IPS-18a (cell line): ENCODE measurements at regions not wholly inside any gene's neighbourhood (a gene's known extent, or its start where the extent isn't known, plus 50 kb on each side); places are given as distances from the start of the nearest gene placed in this dataset.

Source experiments
- H3K27ac ChIP-seq: one replicate; pipeline ENCODE4 v1.5.1; 2013; ENCODE audit warnings: low read length
- H3K27me3 ChIP-seq: one replicate; pipeline ENCODE4 v1.6.1; 2013; ENCODE audit warnings: mild to moderate bottlenecking, low read length; ENCODE audit not compliant: control insufficient read depth, insufficient read depth
- H3K36me3 ChIP-seq: one replicate; pipeline ENCODE4 v1.6.1; 2013; ENCODE audit warnings: low read depth, low read length; ENCODE audit not compliant: control insufficient read depth
- H3K4me1 ChIP-seq: one replicate; pipeline ENCODE4 v1.6.1; 2013; ENCODE audit warnings: low read depth, low read length; ENCODE audit not compliant: control insufficient read depth
- H3K4me3 ChIP-seq: one replicate; pipeline ENCODE4 v1.5.1; 2013; ENCODE audit warnings: low read length
- H3K9ac ChIP-seq: one replicate; pipeline ENCODE4 v1.6.1; 2013; ENCODE audit warnings: mild to moderate bottlenecking, low read length, moderate library complexity
- H3K9me3 ChIP-seq: one replicate; pipeline ENCODE4 v1.6.1; 2013; ENCODE audit warnings: low read depth, low read length; ENCODE audit not compliant: control insufficient read depth

GRCh38 chr9:115291841-115292240 is 173.9 kb upstream of the TNC start:
- Histone ChIP-seq H3K9me3 (no peaks in the 10 kb centered on the region), H3K27me3 (no peaks in the 10 kb centered on the region), H3K27ac (no peak overlapping the region), H3K4me3 (no peak overlapping the region), H3K4me1 (peaks cover 8% of the 10 kb centered on the region), H3K9ac (no peak overlapping the region), H3K36me3 (no peaks in the 10 kb centered on the region)

GRCh38 chr9:115292584-115293279 is 174.8 kb upstream of the TNC start:
- H3K4me1 ChIP-seq: peaks cover 14% of the 10 kb centered on the region
- no peak overlapping the region for H3K9ac ChIP-seq
- no peak overlapping the region for H3K27ac ChIP-seq
- no peak overlapping the region for H3K4me3 ChIP-seq
- no peaks in the 10 kb centered on the region for H3K27me3 ChIP-seq
- no peaks in the 10 kb centered on the region for H3K9me3 ChIP-seq
- no peaks in the 10 kb centered on the region for H3K36me3 ChIP-seq

GRCh38 chr9:115295734-115296133 is 177.8 kb upstream of the TNC start:
- H3K27me3 ChIP-seq: no peaks in the 10 kb centered on the region
- peaks cover 14% of the 10 kb centered on the region for H3K4me1 ChIP-seq
- no peaks in the 10 kb centered on the region for H3K36me3 ChIP-seq
- H3K9ac ChIP-seq: no peak overlapping the region
- H3K9me3 ChIP-seq: no peaks in the 10 kb centered on the region
- H3K27ac ChIP-seq: no peak overlapping the region
- H3K4me3 ChIP-seq: no peak overlapping the region

GRCh38 chr9:115296831-115297565 is 179.0 kb upstream of the TNC start:
- Histone ChIP-seq H3K27me3 (no peaks in the 10 kb centered on the region), H3K27ac (no peak overlapping the region), H3K9ac (no peak overlapping the region), H3K9me3 (no peaks in the 10 kb centered on the region), H3K4me1 (peaks cover 10% of the 10 kb centered on the region), H3K4me3 (no peak overlapping the region), H3K36me3 (no peaks in the 10 kb centered on the region)

- Histone ChIP-seq H3K36me3 (no peaks in the 10 kb centered on the region), H3K27me3 (no peaks in the 10 kb centered on the region), H3K9ac (no peak overlapping the region), H3K4me1 (peaks cover 7% of the 10 kb centered on the region), H3K9me3 (no peaks in the 10 kb centered on the region), H3K4me3 (no peak overlapping the region), H3K27ac (no peak overlapping the region)
Measured at GRCh38 chr9:115300116-115300515, 182.2 kb upstream of the TNC start.

GRCh38 chr9:115300874-115301273 is 182.9 kb upstream of the TNC start:
- Histone ChIP-seq H3K4me3 (no peak overlapping the region), H3K9ac (no peak overlapping the region), H3K9me3 (no peaks in the 10 kb centered on the region), H3K36me3 (no peaks in the 10 kb centered on the region), H3K4me1 (peaks cover 7% of the 10 kb centered on the region), H3K27me3 (no peaks in the 10 kb centered on the region), H3K27ac (no peak overlapping the region)

- no peak overlapping the region for H3K27ac ChIP-seq
- no peak overlapping the region for H3K4me3 ChIP-seq
- peaks cover 7% of the 10 kb centered on the region for H3K4me1 ChIP-seq
- no peaks in the 10 kb centered on the region for H3K36me3 ChIP-seq
- no peaks in the 10 kb centered on the region for H3K9me3 ChIP-seq
- H3K9ac ChIP-seq: no peak overlapping the region
- H3K27me3 ChIP-seq: no peaks in the 10 kb centered on the region
Measured at GRCh38 chr9:115301581-115301980, 183.6 kb upstream of the TNC start.

GRCh38 chr9:115305543-115305942 is 187.6 kb upstream of the TNC start:
- H3K36me3 ChIP-seq: no peaks in the 10 kb centered on the region
- H3K4me1 ChIP-seq: no peaks in the 10 kb centered on the region

GRCh38 chr9:115306865-115307264 is 188.9 kb upstream of the TNC start:
- Histone ChIP-seq H3K4me1 (no peaks in the 10 kb centered on the region), H3K9me3 (no peaks in the 10 kb centered on the region), H3K36me3 (no peaks in the 10 kb centered on the region), H3K4me3 (no peak overlapping the region), H3K27me3 (no peaks in the 10 kb centered on the region), H3K9ac (no peak overlapping the region), H3K27ac (no peak overlapping the region)

More at GRCh38 chr9:115305543-115305942, 187.6 kb upstream of the TNC start:
- no peak overlapping the region for H3K27ac ChIP-seq
- no peak overlapping the region for H3K4me3 ChIP-seq
- no peaks in the 10 kb centered on the region for H3K27me3 ChIP-seq
- H3K9ac ChIP-seq: no peak overlapping the region
- H3K9me3 ChIP-seq: no peaks in the 10 kb centered on the region

- H3K27ac ChIP-seq: no peak overlapping the region
- no peaks in the 10 kb centered on the region for H3K27me3 ChIP-seq
Measured at GRCh38 chr9:115313545-115313944, 195.6 kb upstream of the TNC start.

GRCh38 chr9:115326461-115326860 is 208.5 kb upstream of the TNC start:
- Histone ChIP-seq H3K36me3 (no peaks in the 10 kb centered on the region), H3K4me3 (no peak overlapping the region), H3K27me3 (no peaks in the 10 kb centered on the region), H3K27ac (no peak overlapping the region), H3K9ac (no peak overlapping the region), H3K9me3 (no peaks in the 10 kb centered on the region), H3K4me1 (no peaks in the 10 kb centered on the region)

More at GRCh38 chr9:115313545-115313944, 195.6 kb upstream of the TNC start:
- H3K9ac ChIP-seq: no peak overlapping the region
- H3K36me3 ChIP-seq: no peaks in the 10 kb centered on the region
- peaks cover 5% of the 10 kb centered on the region for H3K9me3 ChIP-seq
- no peaks in the 10 kb centered on the region for H3K4me1 ChIP-seq
- no peak overlapping the region for H3K4me3 ChIP-seq
